Panc1 (cell line): ENCODE measurements at regions not wholly inside any gene's neighbourhood (a gene's known extent, or its start where the extent isn't known, plus 50 kb on each side); places are given as distances from the start of the nearest gene placed in this dataset.
A peak's percentile ranks its signal among the peaks of the same experiment; 100 is the strongest.

Source experiments
- ATAC-seq: fragments of 200-7000 bp; cut with Tn5 transposase; 2 replicates; pipeline ENCODE4 v1.9.1; 2020; ENCODE audit warnings: mild to moderate bottlenecking, moderate library complexity
- BruUV-seq: library from RNA; stranded (reverse); fragments of 400-500 nt; replicated peaks from 2 replicates; lab custom pipeline; 2021; lab: Mats Ljungman, UMichigan
- CTCF ChIA-PET: fragments of 300-600 bp; sonication (Branson Sonifier 250); formaldehyde crosslinking; loops from one replicate; lab custom pipeline; 2022; ENCODE audit warnings: antibody characterized with exemption; lab: Charles Lee
- POLR2A ChIA-PET: fragments of 300-600 bp; sonication (Branson Sonifier 250); formaldehyde crosslinking; loops from one replicate; lab custom pipeline; 2022; ENCODE audit warnings: antibody characterized with exemption; lab: Charles Lee
- DNase-seq: peaks from one replicate; pipeline ENCODE4 v3.0.0-alpha.2; 2010; ENCODE audit warnings: low read depth, low spot score
- H3K27ac ChIP-seq: 2 replicates; pipeline ENCODE4 v1.5.1; 2011; ENCODE audit warnings: mild to moderate bottlenecking, low read length, inconsistent platforms
- H3K27me3 ChIP-seq: fragments of 200-500 bp; sonication (Bioruptor generic); 2 replicates; pipeline ENCODE4 v1.6.0; 2014; ENCODE audit warnings: low read length, inconsistent platforms; ENCODE audit not compliant: control insufficient read depth, insufficient read depth
- H3K36me3 ChIP-seq: fragments of 200-500 bp; sonication (Bioruptor generic); 2 replicates; pipeline ENCODE4 v1.5.1; 2014; ENCODE audit warnings: inconsistent platforms, mild to moderate bottlenecking, low read length, moderate library complexity; ENCODE audit not compliant: control insufficient read depth, insufficient read depth
- H3K4me1 ChIP-seq: 2 replicates; pipeline ENCODE4 v1.5.1; 2011; ENCODE audit warnings: inconsistent platforms, mild to moderate bottlenecking, low read length, moderate library complexity; ENCODE audit not compliant: control insufficient read depth, insufficient read depth
- H3K4me3 ChIP-seq, 2 experiments: 2 replicates each; pipeline ENCODE4 v1.5.1; 2011 to 2012; ENCODE audit warnings: low read depth in 2 of 2, low read length in 2 of 2, mild to moderate bottlenecking in 2 of 2, inconsistent platforms in 1 of 2, moderate library complexity in 1 of 2
- H3K9me3 ChIP-seq: fragments of 200-500 bp; sonication (Bioruptor generic); 2 replicates; pipeline ENCODE4 v1.5.1; 2014; ENCODE audit warnings: low read depth, mild to moderate bottlenecking, inconsistent platforms, low read length, moderate library complexity; ENCODE audit not compliant: control insufficient read depth, insufficient read depth
- POLR2AphosphoS5 ChIP-seq: IDR thresholded peaks from 2 replicates; pipeline ENCODE4 v1.6.1; 2012; ENCODE audit warnings: mild to moderate bottlenecking, low read depth, low read length, moderate library complexity
- SIN3A ChIP-seq: IDR thresholded peaks from 2 replicates; pipeline ENCODE4 v1.6.1; 2012; ENCODE audit warnings: low read depth, mild to moderate bottlenecking, low read length, moderate library complexity, borderline replicate concordance; ENCODE audit not compliant: insufficient read depth
- TCF7L2 ChIP-seq: IDR thresholded peaks from 2 replicates; pipeline ENCODE4 v1.6.1; 2011; ENCODE audit warnings: mild to moderate bottlenecking, low read depth, low read length, inconsistent platforms
- in situ Hi-C: cut with HindIII; loops from 2 replicates; pipeline ENCODE4 v1.10.0; 2016; ENCODE audit warnings: low sequenced_read_pairs, low pct_unique_long_range_greater_than_20kb
- intact Hi-C: fragments of 100-400 bp; cut with micrococcal nuclease; formaldehyde crosslinking; loops from one replicate; pipeline ENCODE4 v1.10.0; 2022; ENCODE audit not compliant: unreplicated experiment
- TF ChIP-seq, protein P1 (sequence below), 2 experiments: IDR thresholded peaks; 2 replicates each; pipeline ENCODE4 v1.6.1; 2011 to 2012; ENCODE audit warnings: low read depth in 2 of 2, control low read depth in 1 of 2, low read length in 1 of 2, mild to moderate bottlenecking in 1 of 2, moderate library complexity in 1 of 2; ENCODE audit not compliant: insufficient read depth in 1 of 2
- TF ChIP-seq, protein P2 (sequence below): fragments of 450-650 bp; IDR thresholded peaks from 2 replicates; pipeline ENCODE4 v1.5.1; 2017; ENCODE audit warnings: mild to moderate bottlenecking

DNA sequence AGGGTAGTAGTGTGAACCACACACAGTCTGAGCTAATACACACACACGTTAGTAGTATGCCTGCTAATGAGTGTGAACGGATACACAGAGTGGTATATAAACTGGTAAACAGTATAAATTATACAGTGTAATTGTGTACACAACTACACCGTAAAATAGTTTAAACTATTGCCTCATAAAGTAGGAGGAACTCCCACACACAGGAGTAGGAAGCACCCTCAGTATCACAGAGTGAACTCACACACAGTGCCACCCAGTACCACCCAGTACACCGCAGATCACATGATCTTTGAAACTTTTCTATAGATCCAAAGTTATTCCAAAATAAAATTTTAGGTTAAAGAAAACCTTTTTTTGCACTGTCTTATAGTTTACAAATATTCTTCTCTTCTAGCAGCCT is 275.1 kb downstream of the ADGRA3 start:
- ATAC-seq (no peak), DNase-seq (no peak)
- no peak overlapping the region for H3K27ac ChIP-seq
- in situ Hi-C loops (no loop called here), intact Hi-C loops (no loop called here)
- ChIA-PET CTCF (no interaction called here), POLR2A (no interaction called here)
- H3K9me3 ChIP-seq = no peaks in the 10 kb centered on the region
- BruUV-seq = no TSS peak
- no peaks in the 10 kb centered on the region for H3K27me3 ChIP-seq
- H3K36me3 ChIP-seq = no peaks in the 10 kb centered on the region
- H3K4me3 ChIP-seq = no peak overlapping the region
- no peaks in the 10 kb centered on the region for H3K4me1 ChIP-seq
- no peak for TF ChIP-seq SIN3A
- no peak for TF ChIP-seq TCF7L2
- TF ChIP-seq, protein P1, sequence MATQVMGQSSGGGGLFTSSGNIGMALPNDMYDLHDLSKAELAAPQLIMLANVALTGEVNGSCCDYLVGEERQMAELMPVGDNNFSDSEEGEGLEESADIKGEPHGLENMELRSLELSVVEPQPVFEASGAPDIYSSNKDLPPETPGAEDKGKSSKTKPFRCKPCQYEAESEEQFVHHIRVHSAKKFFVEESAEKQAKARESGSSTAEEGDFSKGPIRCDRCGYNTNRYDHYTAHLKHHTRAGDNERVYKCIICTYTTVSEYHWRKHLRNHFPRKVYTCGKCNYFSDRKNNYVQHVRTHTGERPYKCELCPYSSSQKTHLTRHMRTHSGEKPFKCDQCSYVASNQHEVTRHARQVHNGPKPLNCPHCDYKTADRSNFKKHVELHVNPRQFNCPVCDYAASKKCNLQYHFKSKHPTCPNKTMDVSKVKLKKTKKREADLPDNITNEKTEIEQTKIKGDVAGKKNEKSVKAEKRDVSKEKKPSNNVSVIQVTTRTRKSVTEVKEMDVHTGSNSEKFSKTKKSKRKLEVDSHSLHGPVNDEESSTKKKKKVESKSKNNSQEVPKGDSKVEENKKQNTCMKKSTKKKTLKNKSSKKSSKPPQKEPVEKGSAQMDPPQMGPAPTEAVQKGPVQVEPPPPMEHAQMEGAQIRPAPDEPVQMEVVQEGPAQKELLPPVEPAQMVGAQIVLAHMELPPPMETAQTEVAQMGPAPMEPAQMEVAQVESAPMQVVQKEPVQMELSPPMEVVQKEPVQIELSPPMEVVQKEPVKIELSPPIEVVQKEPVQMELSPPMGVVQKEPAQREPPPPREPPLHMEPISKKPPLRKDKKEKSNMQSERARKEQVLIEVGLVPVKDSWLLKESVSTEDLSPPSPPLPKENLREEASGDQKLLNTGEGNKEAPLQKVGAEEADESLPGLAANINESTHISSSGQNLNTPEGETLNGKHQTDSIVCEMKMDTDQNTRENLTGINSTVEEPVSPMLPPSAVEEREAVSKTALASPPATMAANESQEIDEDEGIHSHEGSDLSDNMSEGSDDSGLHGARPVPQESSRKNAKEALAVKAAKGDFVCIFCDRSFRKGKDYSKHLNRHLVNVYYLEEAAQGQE (IDR thresholded peaks at IDR 0.05; ENCODE audit: insufficient read depth in 1 of 2, low read depth in 2 of 2, low read length in 1 of 2) = no peak
- no peak for TF ChIP-seq POLR2AphosphoS5
- TF ChIP-seq, protein P2, sequence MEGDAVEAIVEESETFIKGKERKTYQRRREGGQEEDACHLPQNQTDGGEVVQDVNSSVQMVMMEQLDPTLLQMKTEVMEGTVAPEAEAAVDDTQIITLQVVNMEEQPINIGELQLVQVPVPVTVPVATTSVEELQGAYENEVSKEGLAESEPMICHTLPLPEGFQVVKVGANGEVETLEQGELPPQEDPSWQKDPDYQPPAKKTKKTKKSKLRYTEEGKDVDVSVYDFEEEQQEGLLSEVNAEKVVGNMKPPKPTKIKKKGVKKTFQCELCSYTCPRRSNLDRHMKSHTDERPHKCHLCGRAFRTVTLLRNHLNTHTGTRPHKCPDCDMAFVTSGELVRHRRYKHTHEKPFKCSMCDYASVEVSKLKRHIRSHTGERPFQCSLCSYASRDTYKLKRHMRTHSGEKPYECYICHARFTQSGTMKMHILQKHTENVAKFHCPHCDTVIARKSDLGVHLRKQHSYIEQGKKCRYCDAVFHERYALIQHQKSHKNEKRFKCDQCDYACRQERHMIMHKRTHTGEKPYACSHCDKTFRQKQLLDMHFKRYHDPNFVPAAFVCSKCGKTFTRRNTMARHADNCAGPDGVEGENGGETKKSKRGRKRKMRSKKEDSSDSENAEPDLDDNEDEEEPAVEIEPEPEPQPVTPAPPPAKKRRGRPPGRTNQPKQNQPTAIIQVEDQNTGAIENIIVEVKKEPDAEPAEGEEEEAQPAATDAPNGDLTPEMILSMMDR = no peak

DNA sequence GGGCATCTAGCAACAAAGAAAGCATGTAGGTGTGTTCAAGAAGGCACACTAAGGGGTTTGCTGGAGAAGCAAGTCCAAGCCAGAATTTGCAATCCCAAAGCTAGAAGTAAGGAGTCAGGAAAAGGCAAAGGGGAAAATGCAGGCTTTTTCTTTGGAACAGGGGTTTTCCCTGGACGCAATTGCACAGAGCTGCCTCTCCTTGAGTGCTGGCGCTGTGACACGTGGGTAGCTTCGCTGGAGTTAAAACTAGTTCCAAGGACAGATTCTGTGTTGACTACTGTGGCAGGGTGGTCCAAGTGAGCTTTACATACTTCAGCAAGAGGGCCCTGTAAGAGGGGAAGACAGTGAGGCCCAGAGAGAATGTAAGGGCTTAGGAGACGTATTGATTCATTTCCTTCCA is 277.1 kb downstream of the ADGRA3 start:
- ChIA-PET POLR2A (no interaction called here), CTCF (no interaction called here)
- in situ Hi-C loops (no loop called here), intact Hi-C loops (no loop called here)
- TF ChIP-seq, protein P2 = peak; percentile 30
- TF ChIP-seq SIN3A = no peak
- no peak for ATAC-seq
- Histone ChIP-seq H3K27me3 (no peaks in the 10 kb centered on the region), H3K27ac (no peak overlapping the region), H3K36me3 (no peaks in the 10 kb centered on the region), H3K4me1 (no peaks in the 10 kb centered on the region), H3K9me3 (no peaks in the 10 kb centered on the region), H3K4me3 (no peak overlapping the region)
- DNase-seq = no peak
- no TSS peak for BruUV-seq
